ENCODE measurements at regions not wholly inside any gene's neighbourhood (a gene's known extent, or its start where the extent isn't known, plus 50 kb on each side); places are given as distances from the start of the nearest gene placed in this dataset.

GRCh38 chr12:74254784-74255183, 282.9 kb upstream of the ATXN7L3B start:
- Histone ChIP-seq H3K23me2 (ENCODE audit: insufficient read length, low read depth, low read length, poor library complexity, severe bottlenecking) (no peaks in the 10 kb centered on the region), H3K79me2 (ENCODE audit: insufficient read depth, low read length) (no peaks in the 10 kb centered on the region), H2AK5ac (ENCODE audit: insufficient read length, low read length) (no peak overlapping the region), H2BK120ac (ENCODE audit: low read depth, low read length, poor library complexity, severe bottlenecking) (no peak overlapping the region), H2AFZ (ENCODE audit: low read length) (no peak overlapping the region), H3K9me3 (ENCODE audit: control insufficient read depth, low read depth, low read length) (no peaks in the 10 kb centered on the region), H4K8ac (replicated peaks; ENCODE audit: insufficient read length, low read depth, low read length) (no peak overlapping the region), H4K5ac (ENCODE audit: insufficient read length, low read depth, low read length) (no peak overlapping the region), H3T11ph (ENCODE audit: low read length) (no peak overlapping the region), H3K18ac (ENCODE audit: insufficient read length, low read depth, low read length) (no peak overlapping the region), H3K23ac (ENCODE audit: insufficient read length, low read depth, low read length) (no peak overlapping the region), H3K4ac (ENCODE audit: low read depth, low read length) (no peak overlapping the region), H2BK15ac (ENCODE audit: low read depth, low read length) (no peak overlapping the region), H3K27me3 (ENCODE audit: insufficient read depth, low read length) (no peaks in the 10 kb centered on the region), H3K9ac (ENCODE audit: extremely low read depth, insufficient read length, low read length) (no peak overlapping the region), H3K14ac (ENCODE audit: insufficient read depth, low read length) (no peak overlapping the region), H3K56ac (ENCODE audit: insufficient read length, low read depth, low read length) (no peak overlapping the region), H3K4me1 (ENCODE audit: insufficient read depth, low read length) (no peaks in the 10 kb centered on the region), H2BK20ac (ENCODE audit: low read depth, low read length, poor library complexity, severe bottlenecking) (no peak overlapping the region), H4K20me1 (ENCODE audit: control insufficient read depth, insufficient read depth, insufficient read length) (no peaks in the 10 kb centered on the region), H3K79me1 (ENCODE audit: insufficient read depth, low read depth, low read length, poor library complexity, severe bottlenecking) (no peaks in the 10 kb centered on the region), H4K91ac (ENCODE audit: insufficient read length, low read depth, low read length) (no peak overlapping the region), H3K27ac (ENCODE audit: insufficient read length, low read depth, low read length) (no peak overlapping the region), H3K4me2 (ENCODE audit: insufficient read depth, insufficient read length, low read length) (no peak overlapping the region), H2BK5ac (ENCODE audit: insufficient read length, low read length) (no peak overlapping the region), H2BK12ac (ENCODE audit: insufficient read length, low read depth, low read length) (no peak overlapping the region)
- DNase-seq, result no peak
- Mint-ChIP-seq H3K27me3 (ENCODE audit: low read depth) (no peaks in the 10 kb centered on the region), H3K4me1 (peaks cover 6 to 8% of the 10 kb centered on the region in 2 experiments), H3K27ac (no peak overlapping the region), H3K9me3 (peaks cover 13 to 16% of the 10 kb centered on the region in 2 experiments), H3K36me3 (ENCODE audit: insufficient read depth in 1 of 3, low read depth in 3 of 3) (peaks cover 6 to 16% (median 10%) of the 10 kb centered on the region in 3 experiments; a peak in 6 of 7 replicates), H3K4me3 (no peak overlapping the region)
- TF ChIP-seq CTCF (conservative IDR thresholded peaks at IDR 0.05), result no peak

Measured in H9 (cell line).